Left ventricle myocardium inferior (tissue), 1 donor: ENCODE measurements at regions not wholly inside any gene's neighbourhood (a gene's known extent, or its start where the extent isn't known, plus 50 kb on each side); places are given as distances from the start of the nearest gene placed in this dataset.
"Not testable (repeated sequence)": the region's sequence is repeated elsewhere in the genome, so short reads cannot be mapped to it uniquely, and the experiment has no call there.

Source experiments
- DNase-seq: peaks from one replicate; pipeline ENCODE4 v3.0.0-alpha.2; 2020
- H3K27ac ChIP-seq: fragments of 200-600 bp; replicated peaks from 2 replicates; pipeline ENCODE4 v1.8.0; 2021
- H3K27me3 ChIP-seq: fragments of 200-600 bp; 2 replicates; pipeline ENCODE4 v1.8.0; 2021; ENCODE audit warnings: low read depth
- H3K36me3 ChIP-seq: fragments of 200-600 bp; 2 replicates; pipeline ENCODE4 v1.8.0; 2021
- H3K4me1 ChIP-seq: fragments of 200-600 bp; 2 replicates; pipeline ENCODE4 v1.8.0; 2021
- H3K4me3 ChIP-seq: fragments of 200-600 bp; 2 replicates; pipeline ENCODE4 v1.8.0; 2021; ENCODE audit warnings: mild to moderate bottlenecking, moderate library complexity
- H3K9me3 ChIP-seq: fragments of 200-600 bp; replicated peaks from 2 replicates; pipeline ENCODE4 v1.8.0; 2021
- CTCF ChIP-seq: fragments of 200-600 bp; IDR thresholded peaks from 2 replicates; pipeline ENCODE4 v1.8.0; 2021; ENCODE audit warnings: antibody characterized with exemption, mild to moderate bottlenecking, borderline replicate concordance
- intact Hi-C: fragments of 100-400 bp; cut with micrococcal nuclease; formaldehyde crosslinking; loops from one replicate; pipeline ENCODE4 v1.11.0; 2022
- donor health status: DM: no; HTN: yes; CAD: no; lungs with severe emphysema.

DNA sequence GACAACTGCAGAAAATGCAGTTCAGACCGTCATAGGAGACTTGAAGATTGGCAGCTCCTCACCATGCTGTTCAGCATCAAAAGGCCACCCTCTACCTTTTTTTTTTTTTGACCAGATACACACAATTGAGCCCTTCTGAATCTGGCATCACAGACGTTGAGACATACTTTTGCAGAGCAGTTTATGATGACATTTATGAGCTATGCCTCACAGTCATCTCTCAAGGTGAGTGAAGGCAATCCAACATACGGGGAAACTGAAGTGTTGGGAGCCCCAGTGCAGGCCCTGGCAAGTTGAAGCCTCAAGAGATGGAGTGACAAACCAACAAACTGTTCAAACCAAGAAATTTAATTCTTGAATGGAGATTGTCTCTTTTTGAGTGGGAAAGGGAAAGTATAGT, 83.6 kb upstream of the DLX6 start:
- Histone ChIP-seq H3K4me1 (no peaks in the 10 kb centered on the region), H3K36me3 (no peaks in the 10 kb centered on the region), H3K27me3 (peaks cover 6% of the 10 kb centered on the region), H3K9me3 (no peaks in the 10 kb centered on the region), H3K4me3 (no peak overlapping the region), H3K27ac (no peak overlapping the region)
- TF ChIP-seq CTCF = no peak
- DNase-seq = no peak
- intact Hi-C loops = no loop called here

DNA sequence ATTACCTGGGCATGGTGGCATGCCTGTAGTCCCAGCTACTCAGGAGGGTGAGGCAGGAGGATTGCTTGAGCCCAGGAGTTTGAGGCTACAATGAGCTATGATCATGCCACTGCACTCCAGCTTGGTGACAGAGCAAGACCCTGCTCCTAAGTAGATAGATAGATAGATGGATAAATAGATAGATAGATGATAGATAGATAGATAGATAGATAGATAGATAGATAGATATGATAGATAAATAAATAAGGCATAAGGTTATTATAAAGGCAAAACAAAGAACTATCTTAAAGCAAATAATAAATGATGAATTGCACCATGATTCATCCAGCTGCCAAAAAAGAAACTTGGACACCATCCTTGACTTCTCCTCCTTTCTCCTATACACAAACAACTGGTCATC, 82.0 kb upstream of the DLX6 start:
- H3K9me3 ChIP-seq, intact Hi-C loops, DNase-seq, H3K36me3 ChIP-seq, H3K27me3 ChIP-seq, H3K4me3 ChIP-seq, H3K27ac ChIP-seq, H3K4me1 ChIP-seq: not testable (repeated sequence)

- H3K9me3 ChIP-seq = no peaks in the 10 kb centered on the region
- no peaks in the 10 kb centered on the region for H3K36me3 ChIP-seq
- H3K27me3 ChIP-seq = peaks cover 6% of the 10 kb centered on the region
- no peak for TF ChIP-seq CTCF
- no peaks in the 10 kb centered on the region for H3K4me1 ChIP-seq
- no peak for DNase-seq
- H3K4me3 ChIP-seq = no peak overlapping the region
- H3K27ac ChIP-seq = no peak overlapping the region
- intact Hi-C loops = no loop called here
These were observed 78.2 kb upstream of the DLX6 start for GRCh38 chr7:96927131-96927530.

DNA sequence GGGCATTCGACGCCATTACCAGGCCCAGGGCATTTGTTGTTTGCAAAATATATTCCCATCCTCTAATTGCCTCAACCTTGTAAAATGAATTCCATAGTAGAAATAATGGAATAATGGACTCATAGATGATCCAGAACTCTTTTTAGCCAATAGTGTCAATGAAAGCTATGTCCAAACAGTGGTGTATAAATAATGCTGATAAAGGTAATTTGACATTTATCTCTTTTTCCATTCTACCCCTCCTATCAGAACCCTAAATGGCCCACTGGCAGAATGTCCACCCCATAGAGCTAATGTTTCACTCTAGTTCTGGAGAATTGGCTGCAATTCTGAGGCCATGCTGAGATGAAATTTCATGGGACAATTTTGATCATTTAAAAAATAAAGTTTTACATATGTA, 76.4 kb upstream of the DLX6 start:
- intact Hi-C loops = no loop called here
- H3K27me3 ChIP-seq = peaks cover 6% of the 10 kb centered on the region
- no peak for TF ChIP-seq CTCF
- no peaks in the 10 kb centered on the region for H3K36me3 ChIP-seq
- no peak overlapping the region for H3K4me3 ChIP-seq
- no peaks in the 10 kb centered on the region for H3K4me1 ChIP-seq
- no peaks in the 10 kb centered on the region for H3K9me3 ChIP-seq
- no peak overlapping the region for H3K27ac ChIP-seq
- DNase-seq = no peak

DNA sequence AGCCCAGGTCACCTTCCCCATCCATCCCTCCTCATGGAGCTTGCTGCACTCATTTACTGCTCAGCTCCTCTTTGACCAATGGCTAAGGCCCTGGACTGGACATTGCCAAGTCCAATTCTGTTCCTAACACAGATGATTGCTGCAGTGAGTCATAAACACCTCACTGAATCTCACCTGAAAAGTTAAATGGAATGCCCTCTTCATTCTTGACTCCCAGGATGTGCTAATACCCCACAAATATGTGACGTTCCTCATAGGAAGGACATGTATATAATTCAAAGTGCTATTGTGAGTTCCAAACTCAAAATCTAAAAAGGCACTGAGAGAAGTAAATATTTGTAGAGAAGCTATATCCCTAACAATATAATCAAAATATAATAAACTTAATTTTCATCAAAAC, 73.5 kb upstream of the DLX6 start:
- H3K9me3 ChIP-seq = no peaks in the 10 kb centered on the region
- no peak for TF ChIP-seq CTCF
- no peak overlapping the region for H3K27ac ChIP-seq
- DNase-seq = no peak
- H3K4me1 ChIP-seq = no peaks in the 10 kb centered on the region
- no peak overlapping the region for H3K4me3 ChIP-seq
- H3K36me3 ChIP-seq = no peaks in the 10 kb centered on the region
- H3K27me3 ChIP-seq = peaks cover 8% of the 10 kb centered on the region
- intact Hi-C loops = no loop called here

DNA sequence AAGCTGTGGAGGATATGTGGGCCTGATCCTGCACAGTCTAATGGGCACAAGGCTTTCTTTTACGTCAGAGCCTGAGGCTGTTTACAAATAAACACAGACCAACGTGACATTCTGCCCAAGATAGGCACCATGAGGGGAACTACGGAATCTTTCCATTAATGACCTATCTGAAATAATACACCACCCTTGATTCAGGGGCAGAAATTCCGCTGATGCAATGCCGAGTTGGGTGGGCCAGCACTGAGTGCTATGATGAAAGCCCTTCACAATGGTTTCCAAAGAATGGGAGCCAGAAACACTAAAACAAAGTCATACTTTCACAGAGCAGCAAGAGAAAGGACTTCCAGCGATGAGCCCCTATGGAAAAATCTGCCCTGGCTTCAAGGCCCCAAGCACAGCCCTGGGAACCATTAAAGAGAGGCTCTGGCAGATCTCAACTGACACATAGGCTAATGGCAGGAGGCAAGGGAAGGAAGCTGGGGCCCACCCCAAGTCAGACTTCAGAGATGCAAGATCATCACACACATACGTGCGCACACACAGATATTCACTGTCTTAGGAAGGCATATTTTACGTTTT, 72.2 kb upstream of the DLX6 start:
- Histone ChIP-seq H3K4me3 (no peak overlapping the region), H3K36me3 (no peaks in the 10 kb centered on the region), H3K27me3 (peaks cover 8% of the 10 kb centered on the region), H3K4me1 (no peaks in the 10 kb centered on the region), H3K27ac (no peak overlapping the region), H3K9me3 (no peaks in the 10 kb centered on the region)
- no peak for TF ChIP-seq CTCF
- intact Hi-C loops = no loop called here
- DNase-seq = no peak
